ENCODE measurements at regions not wholly inside any gene's neighbourhood (a gene's known extent, or its start where the extent isn't known, plus 50 kb on each side); places are given as distances from the start of the nearest gene placed in this dataset.

- peak in 1 of 2 experiments; percentile 73; a peak in 1 of 4 replicates for TF ChIP-seq ZMIZ1 (IDR thresholded peaks at IDR 0.05; ENCODE audit: low read depth in 2 of 2, low read length in 2 of 2)
- no peak for TF ChIP-seq DLX4 (CRISPR knock-in tag; IDR thresholded peaks at IDR 0.05)
- TF ChIP-seq COPS2 (conservative IDR thresholded peaks at IDR 0.05): no peak
- TF ChIP-seq DNMT1 (IDR thresholded peaks at IDR 0.05): no peak
- TF ChIP-seq MAFG (tag; conservative IDR thresholded peaks at IDR 0.05): no peak
- TF ChIP-seq ZNF134 (CRISPR knock-in tag; conservative IDR thresholded peaks at IDR 0.05): no peak
- TF ChIP-seq, protein P1, sequence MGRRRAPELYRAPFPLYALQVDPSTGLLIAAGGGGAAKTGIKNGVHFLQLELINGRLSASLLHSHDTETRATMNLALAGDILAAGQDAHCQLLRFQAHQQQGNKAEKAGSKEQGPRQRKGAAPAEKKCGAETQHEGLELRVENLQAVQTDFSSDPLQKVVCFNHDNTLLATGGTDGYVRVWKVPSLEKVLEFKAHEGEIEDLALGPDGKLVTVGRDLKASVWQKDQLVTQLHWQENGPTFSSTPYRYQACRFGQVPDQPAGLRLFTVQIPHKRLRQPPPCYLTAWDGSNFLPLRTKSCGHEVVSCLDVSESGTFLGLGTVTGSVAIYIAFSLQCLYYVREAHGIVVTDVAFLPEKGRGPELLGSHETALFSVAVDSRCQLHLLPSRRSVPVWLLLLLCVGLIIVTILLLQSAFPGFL (CRISPR knock-in tag; IDR thresholded peaks at IDR 0.05): no peak
- peak; percentile 84 for TF ChIP-seq SMARCE1 (IDR thresholded peaks at IDR 0.05)
- TF ChIP-seq, protein P2, sequence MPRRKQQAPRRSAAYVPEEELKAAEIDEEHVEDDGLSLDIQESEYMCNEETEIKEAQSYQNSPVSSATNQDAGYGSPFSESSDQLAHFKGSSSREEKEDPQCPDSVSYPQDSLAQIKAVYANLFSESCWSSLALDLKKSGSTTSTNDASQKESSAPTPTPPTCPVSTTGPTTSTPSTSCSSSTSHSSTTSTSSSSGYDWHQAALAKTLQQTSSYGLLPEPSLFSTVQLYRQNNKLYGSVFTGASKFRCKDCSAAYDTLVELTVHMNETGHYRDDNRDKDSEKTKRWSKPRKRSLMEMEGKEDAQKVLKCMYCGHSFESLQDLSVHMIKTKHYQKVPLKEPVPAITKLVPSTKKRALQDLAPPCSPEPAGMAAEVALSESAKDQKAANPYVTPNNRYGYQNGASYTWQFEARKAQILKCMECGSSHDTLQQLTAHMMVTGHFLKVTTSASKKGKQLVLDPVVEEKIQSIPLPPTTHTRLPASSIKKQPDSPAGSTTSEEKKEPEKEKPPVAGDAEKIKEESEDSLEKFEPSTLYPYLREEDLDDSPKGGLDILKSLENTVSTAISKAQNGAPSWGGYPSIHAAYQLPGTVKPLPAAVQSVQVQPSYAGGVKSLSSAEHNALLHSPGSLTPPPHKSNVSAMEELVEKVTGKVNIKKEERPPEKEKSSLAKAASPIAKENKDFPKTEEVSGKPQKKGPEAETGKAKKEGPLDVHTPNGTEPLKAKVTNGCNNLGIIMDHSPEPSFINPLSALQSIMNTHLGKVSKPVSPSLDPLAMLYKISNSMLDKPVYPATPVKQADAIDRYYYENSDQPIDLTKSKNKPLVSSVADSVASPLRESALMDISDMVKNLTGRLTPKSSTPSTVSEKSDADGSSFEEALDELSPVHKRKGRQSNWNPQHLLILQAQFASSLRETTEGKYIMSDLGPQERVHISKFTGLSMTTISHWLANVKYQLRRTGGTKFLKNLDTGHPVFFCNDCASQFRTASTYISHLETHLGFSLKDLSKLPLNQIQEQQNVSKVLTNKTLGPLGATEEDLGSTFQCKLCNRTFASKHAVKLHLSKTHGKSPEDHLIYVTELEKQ (CRISPR knock-in tag; IDR thresholded peaks at IDR 0.05): no peak
- peak; percentile 91 for TF ChIP-seq ZSCAN32 (CRISPR knock-in tag; IDR thresholded peaks at IDR 0.05)
- no peak for TF ChIP-seq RREB1 (CRISPR knock-in tag; IDR thresholded peaks at IDR 0.05)
- no peak for TF ChIP-seq GATAD2A (IDR thresholded peaks at IDR 0.05)
- peak; percentile 96 for TF ChIP-seq ARID1B (IDR thresholded peaks at IDR 0.05)
Observed at GRCh38 chr16:9597967-9598730, 506.7 kb downstream of the HAPSTR1 start (continued).
